ENCODE measurements at regions not wholly inside any gene's neighbourhood (a gene's known extent, or its start where the extent isn't known, plus 50 kb on each side); places are given as distances from the start of the nearest gene placed in this dataset.

- H3K4me3 ChIP-seq: no peak overlapping the region
- no peaks in the 10 kb centered on the region for H3K36me3 ChIP-seq (ENCODE audit: insufficient read depth, low read length)
- H3K9ac ChIP-seq (ENCODE audit: insufficient read length): no peak overlapping the region
- DNase-seq (ENCODE audit: low read depth, low spot score): no peak
- TF ChIP-seq POLR2AphosphoS5 (IDR thresholded peaks at IDR 0.05; ENCODE audit: borderline replicate concordance, low read depth, low read length): no peak
- no peak for TF ChIP-seq EZH2 (IDR thresholded peaks at IDR 0.05)
- TF ChIP-seq FOXP2 (optimal IDR thresholded peaks at IDR 0.05; ENCODE audit: control extremely low read depth, extremely low read length, insufficient read depth): no peak
- no peak overlapping the region for H3K27ac ChIP-seq
- H3K9me3 ChIP-seq (ENCODE audit: low read depth, low read length): no peaks in the 10 kb centered on the region
Measured at GRCh38 chr7:83863906-83864305, 215.0 kb upstream of the SEMA3E start.

DNA sequence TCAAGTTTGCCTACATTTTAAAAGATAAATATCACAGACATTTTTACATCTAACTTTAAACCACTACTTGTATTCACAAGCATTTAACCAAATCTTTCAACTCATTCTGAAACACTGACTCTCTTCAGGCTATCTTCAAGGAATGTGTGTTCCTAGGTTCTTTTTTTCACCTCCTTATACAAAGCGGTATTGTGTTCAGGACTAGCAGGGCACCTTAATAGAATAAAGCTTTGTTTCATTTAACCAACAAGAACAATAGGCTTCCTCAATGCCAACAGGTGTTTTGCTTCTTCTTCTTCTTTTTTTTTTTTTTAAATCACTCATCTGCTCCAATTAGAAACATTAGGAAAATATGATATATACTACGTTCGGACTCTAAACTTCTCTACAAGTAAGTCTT is 212.9 kb upstream of the SEMA3E start:
- Histone ChIP-seq H3K36me3 (ENCODE audit: insufficient read depth, low read length) (no peaks in the 10 kb centered on the region), H3K27ac (no peak overlapping the region), H3K4me3 (no peak overlapping the region), H3K9ac (ENCODE audit: insufficient read length) (no peak overlapping the region), H3K9me3 (ENCODE audit: low read depth, low read length) (no peaks in the 10 kb centered on the region)
- no peak for DNase-seq (ENCODE audit: low read depth, low spot score)
- TF ChIP-seq FOXP2 (optimal IDR thresholded peaks at IDR 0.05; ENCODE audit: control extremely low read depth, extremely low read length, insufficient read depth) (no peak), POLR2AphosphoS5 (IDR thresholded peaks at IDR 0.05; ENCODE audit: borderline replicate concordance, low read depth, low read length) (no peak), EZH2 (IDR thresholded peaks at IDR 0.05) (no peak)

DNA sequence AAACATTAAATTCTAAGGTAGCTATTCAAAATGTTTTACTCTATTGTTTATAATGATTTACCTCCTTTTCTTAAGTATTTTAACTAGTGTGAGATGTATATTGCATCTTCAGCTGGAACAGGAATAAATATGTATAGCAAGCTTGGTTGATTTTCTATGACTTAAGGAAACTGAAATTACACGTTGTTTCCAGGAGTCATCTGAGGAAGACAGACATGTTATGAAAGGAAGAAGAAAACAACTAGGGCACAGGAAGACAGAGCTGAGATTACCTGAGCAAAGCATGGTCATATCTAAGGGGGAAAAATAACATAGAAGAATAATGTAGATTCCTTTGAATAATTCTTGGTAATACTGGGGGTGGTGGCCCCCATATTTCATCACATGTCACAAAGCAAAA is 210.9 kb upstream of the SEMA3E start:
- no peak overlapping the region for H3K27ac ChIP-seq
- no peak for TF ChIP-seq POLR2AphosphoS5 (IDR thresholded peaks at IDR 0.05; ENCODE audit: borderline replicate concordance, low read depth, low read length)
- no peak for TF ChIP-seq EZH2 (IDR thresholded peaks at IDR 0.05)
- TF ChIP-seq FOXP2 (optimal IDR thresholded peaks at IDR 0.05; ENCODE audit: control extremely low read depth, extremely low read length, insufficient read depth): no peak
- DNase-seq (ENCODE audit: low read depth, low spot score): no peak
- no peak overlapping the region for H3K4me3 ChIP-seq
- H3K9me3 ChIP-seq (ENCODE audit: low read depth, low read length): no peaks in the 10 kb centered on the region
- H3K36me3 ChIP-seq (ENCODE audit: insufficient read depth, low read length): no peaks in the 10 kb centered on the region
- no peak overlapping the region for H3K9ac ChIP-seq (ENCODE audit: insufficient read length)

DNA sequence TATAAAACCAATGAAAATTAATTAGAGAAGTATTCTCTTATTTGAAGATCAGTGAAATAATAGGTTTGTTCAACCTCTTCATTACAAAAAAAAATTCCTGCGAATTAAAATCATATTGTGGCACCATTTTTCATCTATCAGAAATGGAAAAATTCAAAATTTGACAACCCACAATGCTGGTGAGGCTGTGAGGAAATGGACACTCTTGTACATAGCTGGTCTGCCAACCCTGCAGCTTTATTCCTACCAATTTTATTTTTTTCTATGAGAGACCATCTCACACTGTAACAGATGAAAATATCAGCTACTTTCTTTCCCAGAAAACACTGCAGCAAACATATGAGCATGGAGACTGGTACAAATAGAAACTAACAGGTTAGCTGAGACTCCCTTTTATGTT is 208.8 kb upstream of the SEMA3E start:
- no peak overlapping the region for H3K9ac ChIP-seq (ENCODE audit: insufficient read length)
- TF ChIP-seq POLR2AphosphoS5 (IDR thresholded peaks at IDR 0.05; ENCODE audit: borderline replicate concordance, low read depth, low read length) (no peak), EZH2 (IDR thresholded peaks at IDR 0.05) (no peak), FOXP2 (optimal IDR thresholded peaks at IDR 0.05; ENCODE audit: control extremely low read depth, extremely low read length, insufficient read depth) (no peak)

DNA sequence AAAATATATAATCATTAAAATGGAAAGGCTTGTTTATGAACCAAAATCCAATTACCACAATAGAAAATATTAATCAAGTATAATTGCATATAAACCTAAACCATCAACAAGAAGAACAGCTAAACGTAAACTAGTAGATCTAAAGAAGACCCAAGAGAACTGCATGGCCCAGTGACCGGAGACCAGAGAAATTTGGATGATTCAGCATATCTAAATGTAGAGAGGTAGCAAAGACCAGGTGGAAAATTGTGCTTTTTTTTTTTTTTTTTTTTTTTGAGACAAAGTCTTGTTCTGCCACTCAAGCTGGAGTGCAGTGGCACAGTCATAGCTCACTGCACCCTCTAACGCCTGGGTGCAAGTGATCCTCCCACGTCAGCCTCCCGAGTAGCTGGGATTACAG is 207.2 kb upstream of the SEMA3E start:
- Histone ChIP-seq H3K4me3 (no peak overlapping the region), H3K36me3 (ENCODE audit: insufficient read depth, low read length) (no peaks in the 10 kb centered on the region), H3K27ac (no peak overlapping the region), H3K9me3 (ENCODE audit: low read depth, low read length) (no peaks in the 10 kb centered on the region), H3K9ac (ENCODE audit: insufficient read length) (no peak overlapping the region)
- DNase-seq (ENCODE audit: low read depth, low spot score): no peak
- no peak for TF ChIP-seq POLR2AphosphoS5 (IDR thresholded peaks at IDR 0.05; ENCODE audit: borderline replicate concordance, low read depth, low read length)
- no peak for TF ChIP-seq EZH2 (IDR thresholded peaks at IDR 0.05)
- no peak for TF ChIP-seq FOXP2 (optimal IDR thresholded peaks at IDR 0.05; ENCODE audit: control extremely low read depth, extremely low read length, insufficient read depth)

More for the DNA sequence above, 208.8 kb upstream of the SEMA3E start:
- Histone ChIP-seq H3K36me3 (ENCODE audit: insufficient read depth, low read length) (no peaks in the 10 kb centered on the region), H3K9me3 (ENCODE audit: low read depth, low read length) (no peaks in the 10 kb centered on the region), H3K4me3 (no peak overlapping the region), H3K27ac (no peak overlapping the region)
- no peak for DNase-seq (ENCODE audit: low read depth, low spot score)

DNA sequence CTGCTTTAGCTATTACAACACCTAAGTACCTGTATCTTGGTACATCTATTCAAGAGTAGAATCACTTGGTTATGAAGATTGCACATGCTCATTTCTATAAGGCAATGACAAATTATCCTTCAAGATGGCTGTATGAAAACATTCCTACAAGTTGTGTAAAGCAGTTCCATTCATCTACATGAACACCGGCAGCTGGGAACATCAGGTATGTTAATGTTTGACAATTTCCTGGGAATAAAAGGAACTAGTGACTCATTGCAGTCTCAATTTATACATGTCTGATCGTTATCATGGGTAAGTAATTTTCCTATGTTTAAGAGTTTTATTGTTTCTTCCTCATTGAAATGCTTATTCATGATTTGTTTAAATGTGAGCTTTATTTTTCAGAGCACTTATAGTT is 203.2 kb upstream of the SEMA3E start:
- no peak overlapping the region for H3K4me3 ChIP-seq
- no peak overlapping the region for H3K27ac ChIP-seq
- no peak overlapping the region for H3K9ac ChIP-seq (ENCODE audit: insufficient read length)
- H3K36me3 ChIP-seq (ENCODE audit: insufficient read depth, low read length): no peaks in the 10 kb centered on the region
- no peaks in the 10 kb centered on the region for H3K9me3 ChIP-seq (ENCODE audit: low read depth, low read length)
- no peak for DNase-seq (ENCODE audit: low read depth, low spot score)
- TF ChIP-seq FOXP2 (optimal IDR thresholded peaks at IDR 0.05; ENCODE audit: control extremely low read depth, extremely low read length, insufficient read depth): no peak
- no peak for TF ChIP-seq POLR2AphosphoS5 (IDR thresholded peaks at IDR 0.05; ENCODE audit: borderline replicate concordance, low read depth, low read length)
- no peak for TF ChIP-seq EZH2 (IDR thresholded peaks at IDR 0.05)

DNA sequence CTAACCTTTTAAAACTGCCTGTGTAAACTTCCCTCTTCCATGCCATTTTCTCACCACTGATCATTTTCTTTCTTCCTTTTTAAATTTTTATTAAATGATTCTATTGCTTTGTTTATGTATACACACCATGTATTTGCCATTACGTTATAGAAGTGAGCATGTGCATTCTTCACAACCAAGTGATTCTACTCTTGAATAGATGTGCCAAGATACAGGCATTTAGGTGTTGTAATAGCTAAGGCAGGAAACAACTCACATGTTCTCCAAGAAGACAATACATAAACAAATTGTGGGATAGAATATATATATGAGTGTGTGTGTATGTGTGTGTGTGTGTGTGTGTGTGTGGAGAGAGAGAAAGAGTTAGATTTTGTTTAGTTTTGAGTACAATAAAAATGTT is 202.6 kb upstream of the SEMA3E start:
- no peak for DNase-seq (ENCODE audit: low read depth, low spot score)
- Histone ChIP-seq H3K36me3 (ENCODE audit: insufficient read depth, low read length) (no peaks in the 10 kb centered on the region), H3K9me3 (ENCODE audit: low read depth, low read length) (no peaks in the 10 kb centered on the region), H3K9ac (ENCODE audit: insufficient read length) (no peak overlapping the region), H3K27ac (no peak overlapping the region), H3K4me3 (no peak overlapping the region)
- TF ChIP-seq POLR2AphosphoS5 (IDR thresholded peaks at IDR 0.05; ENCODE audit: borderline replicate concordance, low read depth, low read length) (no peak), FOXP2 (optimal IDR thresholded peaks at IDR 0.05; ENCODE audit: control extremely low read depth, extremely low read length, insufficient read depth) (no peak), EZH2 (IDR thresholded peaks at IDR 0.05) (no peak)

DNA sequence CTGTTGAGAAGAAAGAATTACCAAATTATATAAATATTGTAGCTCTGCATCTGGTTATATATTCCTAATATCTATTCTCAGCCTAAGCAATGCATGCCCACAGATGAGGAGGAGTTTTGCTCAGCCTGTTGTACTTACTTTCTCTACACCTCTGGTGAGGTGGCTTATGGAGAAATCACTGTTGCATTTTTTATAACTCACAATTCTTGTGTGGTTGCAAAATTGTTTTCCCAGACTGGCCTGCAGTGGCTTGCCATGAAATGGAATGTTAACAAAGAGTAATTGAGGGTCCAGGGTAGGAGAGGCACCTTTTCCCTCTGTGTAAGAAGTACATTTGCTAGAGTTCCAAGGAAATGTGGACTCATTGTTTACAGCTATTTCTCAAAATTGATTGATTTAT is 202.0 kb upstream of the SEMA3E start:
- TF ChIP-seq EZH2 (IDR thresholded peaks at IDR 0.05): no peak
- no peak for TF ChIP-seq POLR2AphosphoS5 (IDR thresholded peaks at IDR 0.05; ENCODE audit: borderline replicate concordance, low read depth, low read length)
- no peak for TF ChIP-seq FOXP2 (optimal IDR thresholded peaks at IDR 0.05; ENCODE audit: control extremely low read depth, extremely low read length, insufficient read depth)

DNA sequence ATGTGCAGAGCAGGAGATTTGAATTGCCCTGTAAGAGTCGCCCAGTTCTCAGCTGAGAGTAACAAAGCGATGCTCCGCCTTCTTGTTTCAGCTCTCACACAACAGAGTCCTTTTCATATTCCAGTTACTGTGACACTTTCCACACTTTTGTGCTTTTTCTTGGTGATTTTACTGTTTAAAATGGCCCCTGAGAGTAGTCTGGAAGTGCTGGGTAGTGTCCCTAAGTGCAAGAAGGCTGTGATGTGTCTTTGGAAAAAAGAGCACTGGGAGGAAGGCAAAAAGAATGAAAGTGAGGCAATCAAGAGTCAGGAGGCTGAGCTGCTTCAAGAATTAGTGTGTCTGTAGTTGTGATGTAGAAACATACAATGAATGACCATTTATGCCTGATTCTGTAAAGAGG is 201.2 kb upstream of the SEMA3E start:
- Histone ChIP-seq H3K27ac (no peak overlapping the region), H3K9ac (ENCODE audit: insufficient read length) (no peak overlapping the region), H3K4me3 (no peak overlapping the region), H3K36me3 (ENCODE audit: insufficient read depth, low read length) (no peaks in the 10 kb centered on the region), H3K9me3 (ENCODE audit: low read depth, low read length) (no peaks in the 10 kb centered on the region)
- TF ChIP-seq FOXP2 (optimal IDR thresholded peaks at IDR 0.05; ENCODE audit: control extremely low read depth, extremely low read length, insufficient read depth): no peak
- DNase-seq (ENCODE audit: low read depth, low spot score): no peak

More for the DNA sequence above, 202.0 kb upstream of the SEMA3E start:
- H3K4me3 ChIP-seq: no peak overlapping the region
- no peak overlapping the region for H3K27ac ChIP-seq
- H3K36me3 ChIP-seq (ENCODE audit: insufficient read depth, low read length): no peaks in the 10 kb centered on the region
- H3K9me3 ChIP-seq (ENCODE audit: low read depth, low read length): no peaks in the 10 kb centered on the region
- DNase-seq (ENCODE audit: low read depth, low spot score): no peak
- no peak overlapping the region for H3K9ac ChIP-seq (ENCODE audit: insufficient read length)
